Transverse colon (tissue), 4 donors: ENCODE measurements at regions not wholly inside any gene's neighbourhood (a gene's known extent, or its start where the extent isn't known, plus 50 kb on each side); places are given as distances from the start of the nearest gene placed in this dataset.
"Not testable (repeated sequence)": the region's sequence is repeated elsewhere in the genome, so short reads cannot be mapped to it uniquely, and the experiment has no call there.

ENCODE experiments used
- CTCF ChIP-seq, 5 experiments: fragments of 200-600 bp in 3 of 5; fragments of 450-650 bp in 2 of 5; sonication (generic) in 3 of 5; IDR thresholded peaks; 1 replicate in 2 of 5; 2 replicates in 3 of 5; pipeline ENCODE4 v1.5.1; 2016 to 2017; ENCODE audit warnings: antibody characterized with exemption in 5 of 5, inconsistent platforms in 3 of 5, mild to moderate bottlenecking in 2 of 5, moderate library complexity in 1 of 5
- EP300 ChIP-seq: sonication (generic); formaldehyde crosslinking; IDR thresholded peaks from one replicate; pipeline ENCODE4 v1.6.1; 2017; ENCODE audit warnings: antibody characterized with exemption, low read depth
- POLR2AphosphoS5 ChIP-seq, 3 donors: sonication (generic); formaldehyde crosslinking; IDR thresholded peaks; one replicate each; pipeline ENCODE4 v1.6.1; 2016; ENCODE audit warnings: antibody characterized with exemption in 3 of 3

DNA sequence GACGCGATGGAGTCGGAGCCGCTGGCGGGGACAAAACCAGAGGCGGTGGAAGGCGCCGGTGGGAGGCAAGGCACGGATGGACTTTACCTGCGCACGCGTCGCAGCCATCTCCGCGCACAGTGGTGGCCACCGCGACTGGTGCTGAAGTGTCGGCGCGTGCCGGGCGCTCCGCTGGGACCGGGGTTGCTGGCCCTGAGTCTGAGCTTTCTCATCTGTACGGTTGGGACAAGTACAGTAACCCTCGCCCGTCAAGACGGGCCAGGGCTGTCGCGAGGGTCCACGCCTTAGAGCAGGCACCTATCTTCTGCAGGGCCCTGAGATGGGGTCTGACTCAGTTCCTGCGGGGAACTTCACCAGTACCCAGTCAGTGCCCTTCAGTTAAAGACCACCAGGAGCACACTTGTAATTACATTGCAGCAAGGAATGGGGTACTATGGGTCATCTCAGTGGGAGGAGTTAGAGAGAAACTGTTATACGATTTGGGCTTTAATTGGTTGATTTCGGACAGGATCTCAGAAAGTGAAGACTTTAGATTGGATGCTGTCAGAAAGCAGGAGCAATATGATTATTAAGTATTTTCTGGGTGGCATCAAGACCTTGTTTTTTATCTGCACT lies 385.6 kb downstream of the SPATA31A6 start:
- TF ChIP-seq CTCF (IDR thresholded peaks at IDR 0.05); POLR2AphosphoS5 (IDR thresholded peaks at IDR 0.05); EP300: not testable (repeated sequence)
